ENCODE measurements at regions not wholly inside any gene's neighbourhood (a gene's known extent, or its start where the extent isn't known, plus 50 kb on each side); places are given as distances from the start of the nearest gene placed in this dataset.
"Not testable (repeated sequence)": the region's sequence is repeated elsewhere in the genome, so short reads cannot be mapped to it uniquely, and the experiment has no call there.

GRCh38 chr7:121712961-121713360 lies 160.0 kb upstream of the PTPRZ1 start:
- TF ChIP-seq POLR2AphosphoS5 (IDR thresholded peaks at IDR 0.05; ENCODE audit: borderline replicate concordance, low read depth, low read length); EZH2 (IDR thresholded peaks at IDR 0.05); FOXP2 (optimal IDR thresholded peaks at IDR 0.05; ENCODE audit: control extremely low read depth, extremely low read length, insufficient read depth): not testable (repeated sequence)

Data from SK-N-MC (cell line).